ENCODE measurements at regions not wholly inside any gene's neighbourhood (a gene's known extent, or its start where the extent isn't known, plus 50 kb on each side); places are given as distances from the start of the nearest gene placed in this dataset.

DNA sequence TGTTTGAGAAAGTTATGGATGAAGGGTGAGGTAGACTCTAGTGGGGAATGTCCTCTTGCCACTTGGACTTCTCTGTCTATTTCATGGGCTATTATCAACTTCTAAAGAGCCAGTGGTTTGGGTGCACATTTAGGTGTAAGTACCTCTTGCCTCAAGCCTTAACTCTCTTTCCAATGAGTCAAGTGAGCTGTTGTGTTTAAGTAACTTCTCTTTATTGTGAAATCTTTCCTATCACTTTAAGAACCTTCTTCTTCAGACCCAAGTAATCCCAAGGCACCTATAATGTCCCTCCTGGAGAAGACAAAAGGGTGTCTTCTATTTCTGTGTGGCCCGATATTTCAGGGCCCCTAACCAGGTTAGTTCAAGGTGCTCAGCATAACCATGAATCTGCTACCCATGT is 90.5 kb upstream of the VPREB1 start:
- Histone ChIP-seq H3K4me3 (no peak overlapping the region), H3K27ac (no peak overlapping the region), H3K36me3 (no peaks in the 10 kb centered on the region), H3K9me3 (no peaks in the 10 kb centered on the region), H3K4me1 (peaks cover 0 to 5% (median 0%) of the 10 kb centered on the region in 4 donors), H3K27me3 (peaks cover 37% of the 10 kb centered on the region)
- in situ Hi-C loops (cut with MboI; ENCODE audit: low pct_ligation_motif_present in 1 of 4, low pct_unique_long_range_greater_than_20kb in 1 of 4, low sequenced_read_pairs in 3 of 4) (no loop called here), intact Hi-C loops (cut with DNase I; ENCODE audit: low total_unique reads) (no loop called here)
- WGBS, 2 donors (ENCODE audit: low coverage in 1 of 2): 83 to 89% methylated on average over 1 of the region's 1 CpG
- TF ChIP-seq, protein P1, sequence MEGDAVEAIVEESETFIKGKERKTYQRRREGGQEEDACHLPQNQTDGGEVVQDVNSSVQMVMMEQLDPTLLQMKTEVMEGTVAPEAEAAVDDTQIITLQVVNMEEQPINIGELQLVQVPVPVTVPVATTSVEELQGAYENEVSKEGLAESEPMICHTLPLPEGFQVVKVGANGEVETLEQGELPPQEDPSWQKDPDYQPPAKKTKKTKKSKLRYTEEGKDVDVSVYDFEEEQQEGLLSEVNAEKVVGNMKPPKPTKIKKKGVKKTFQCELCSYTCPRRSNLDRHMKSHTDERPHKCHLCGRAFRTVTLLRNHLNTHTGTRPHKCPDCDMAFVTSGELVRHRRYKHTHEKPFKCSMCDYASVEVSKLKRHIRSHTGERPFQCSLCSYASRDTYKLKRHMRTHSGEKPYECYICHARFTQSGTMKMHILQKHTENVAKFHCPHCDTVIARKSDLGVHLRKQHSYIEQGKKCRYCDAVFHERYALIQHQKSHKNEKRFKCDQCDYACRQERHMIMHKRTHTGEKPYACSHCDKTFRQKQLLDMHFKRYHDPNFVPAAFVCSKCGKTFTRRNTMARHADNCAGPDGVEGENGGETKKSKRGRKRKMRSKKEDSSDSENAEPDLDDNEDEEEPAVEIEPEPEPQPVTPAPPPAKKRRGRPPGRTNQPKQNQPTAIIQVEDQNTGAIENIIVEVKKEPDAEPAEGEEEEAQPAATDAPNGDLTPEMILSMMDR (IDR thresholded peaks at IDR 0.05): no peak
- TF ChIP-seq EP300 (IDR thresholded peaks at IDR 0.05; ENCODE audit: low read depth) (no peak), POLR2AphosphoS5 (IDR thresholded peaks at IDR 0.05) (no peak), POLR2A (IDR thresholded peaks at IDR 0.05) (no peak)
- DNase-seq: no peak

DNA sequence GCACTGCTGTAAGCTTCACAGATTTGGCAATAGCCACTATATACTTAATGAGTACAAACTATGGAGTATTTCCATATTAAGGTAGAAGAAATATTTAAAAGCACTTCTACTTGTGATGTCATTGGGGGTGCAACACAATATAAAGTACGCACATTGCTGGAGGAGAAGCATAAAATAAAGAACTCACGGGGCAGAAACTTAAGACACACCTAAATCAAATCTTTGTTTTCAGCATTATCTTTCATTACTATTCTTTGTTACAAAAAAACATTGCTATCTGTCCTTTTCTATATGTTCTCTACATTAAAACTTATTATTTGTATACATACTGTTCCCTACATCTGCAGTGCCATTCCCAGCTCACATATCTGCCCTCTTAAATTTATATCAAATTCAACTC is 93.3 kb upstream of the VPREB1 start:
- WGBS, 2 donors (ENCODE audit: low coverage in 1 of 2): 82 to 88% methylated on average over 2 of the region's 2 CpGs
- DNase-seq: no peak
- no peak overlapping the region for H3K4me3 ChIP-seq
- H3K27ac ChIP-seq: no peak overlapping the region
- H3K27me3 ChIP-seq: peaks cover 58% of the 10 kb centered on the region
- intact Hi-C loops (cut with DNase I; ENCODE audit: low total_unique reads): no loop called here
- H3K9me3 ChIP-seq: no peaks in the 10 kb centered on the region
- in situ Hi-C loops (cut with MboI; ENCODE audit: low pct_ligation_motif_present in 1 of 4, low pct_unique_long_range_greater_than_20kb in 1 of 4, low sequenced_read_pairs in 3 of 4): no loop called here
- H3K36me3 ChIP-seq: no peaks in the 10 kb centered on the region
- TF ChIP-seq EP300 (IDR thresholded peaks at IDR 0.05; ENCODE audit: low read depth) (no peak), POLR2AphosphoS5 (IDR thresholded peaks at IDR 0.05) (no peak), POLR2A (IDR thresholded peaks at IDR 0.05) (no peak)
- TF ChIP-seq, protein P1 (IDR thresholded peaks at IDR 0.05): no peak
- no peaks in the 10 kb centered on the region for H3K4me1 ChIP-seq

DNA sequence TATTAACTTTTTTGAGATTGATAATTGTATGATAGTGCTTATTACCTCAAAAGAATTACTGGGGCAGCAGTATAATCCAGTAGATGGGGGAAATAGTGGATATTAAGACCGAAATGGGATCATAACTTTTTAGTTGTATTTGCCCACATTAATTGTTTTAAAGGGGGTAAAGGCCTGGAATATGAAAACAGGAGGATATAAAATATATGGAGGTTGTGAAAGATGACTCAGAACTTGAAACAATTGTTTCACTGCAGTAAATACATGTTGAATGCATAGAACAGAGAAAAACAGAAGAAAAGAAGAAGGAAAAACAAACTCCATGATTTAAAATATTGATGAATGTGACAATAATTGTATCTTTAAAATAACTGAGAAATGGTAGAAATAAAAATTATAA is 94.1 kb upstream of the VPREB1 start:
- TF ChIP-seq, protein P1 (IDR thresholded peaks at IDR 0.05): no peak
- TF ChIP-seq POLR2AphosphoS5 (IDR thresholded peaks at IDR 0.05): no peak
- no peak for TF ChIP-seq POLR2A (IDR thresholded peaks at IDR 0.05)
- no peak for TF ChIP-seq EP300 (IDR thresholded peaks at IDR 0.05; ENCODE audit: low read depth)
- no peaks in the 10 kb centered on the region for H3K36me3 ChIP-seq
- DNase-seq: no peak
- in situ Hi-C loops (cut with MboI; ENCODE audit: low pct_ligation_motif_present in 1 of 4, low pct_unique_long_range_greater_than_20kb in 1 of 4, low sequenced_read_pairs in 3 of 4): no loop called here
- 58 to 71% methylated on average over 1 of the region's 1 CpG for WGBS, 2 donors (ENCODE audit: low coverage in 1 of 2)
- no peaks in the 10 kb centered on the region for H3K9me3 ChIP-seq
- H3K4me1 ChIP-seq: no peaks in the 10 kb centered on the region
- H3K27me3 ChIP-seq: peaks cover 64% of the 10 kb centered on the region
- intact Hi-C loops (cut with DNase I; ENCODE audit: low total_unique reads): no loop called here
- H3K4me3 ChIP-seq: no peak overlapping the region
- H3K27ac ChIP-seq: no peak overlapping the region

DNA sequence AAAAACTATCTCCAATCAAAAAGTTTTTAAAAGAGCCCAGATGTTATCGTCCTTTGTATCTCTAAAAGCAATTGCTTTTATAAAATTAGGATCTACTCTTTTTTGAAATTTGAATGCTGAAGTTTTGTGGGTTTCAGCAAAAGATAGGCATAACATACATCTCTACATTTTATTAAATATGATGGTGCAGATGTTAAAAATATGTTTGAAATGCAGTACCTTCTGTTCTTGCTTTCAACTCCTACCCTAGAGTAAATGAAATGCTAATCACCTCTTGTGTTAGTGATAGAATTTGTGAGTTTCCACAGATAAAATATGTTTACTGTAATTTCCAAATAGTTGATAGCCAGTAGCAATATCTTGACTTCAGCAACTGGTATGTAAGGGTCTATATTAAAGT is 95.7 kb upstream of the VPREB1 start:
- H3K4me3 ChIP-seq: no peak overlapping the region
- 44 to 67% methylated on average over 1 of the region's 1 CpG for WGBS, 2 donors (ENCODE audit: low coverage in 1 of 2)
- intact Hi-C loops (cut with DNase I; ENCODE audit: low total_unique reads) (no loop called here), in situ Hi-C loops (cut with MboI; ENCODE audit: low pct_ligation_motif_present in 1 of 4, low pct_unique_long_range_greater_than_20kb in 1 of 4, low sequenced_read_pairs in 3 of 4) (no loop called here)
- no peak overlapping the region for H3K27ac ChIP-seq
- TF ChIP-seq EP300 (IDR thresholded peaks at IDR 0.05; ENCODE audit: low read depth) (no peak), POLR2AphosphoS5 (IDR thresholded peaks at IDR 0.05) (no peak), POLR2A (IDR thresholded peaks at IDR 0.05) (no peak)
- TF ChIP-seq, protein P1 (IDR thresholded peaks at IDR 0.05): no peak
- peaks cover 71% of the 10 kb centered on the region for H3K27me3 ChIP-seq
- DNase-seq: no peak
- H3K4me1 ChIP-seq: no peaks in the 10 kb centered on the region
- H3K36me3 ChIP-seq: no peaks in the 10 kb centered on the region
- H3K9me3 ChIP-seq: no peaks in the 10 kb centered on the region
